ENCODE measurements at regions not wholly inside any gene's neighbourhood (a gene's known extent, or its start where the extent isn't known, plus 50 kb on each side); places are given as distances from the start of the nearest gene placed in this dataset.

- Histone ChIP-seq H3K9me3 (replicated peaks in 1 of 11) (no peaks in the 10 kb centered on the region), H3K27ac (no peak overlapping the region), H3K4me3 (no peak overlapping the region), H4K20me1 (no peaks in the 10 kb centered on the region), H3K4me2 (peak overlapping the region in 7 of 11 experiments; percentile 23 to 82 (median 53); a peak in 12 of 22 replicates), H3K9ac (no peak overlapping the region), H3K4me1 (peaks cover 0 to 57% (median 24%) of the 10 kb centered on the region in 10 experiments; a peak in 16 of 20 replicates), H3K27me3 (peaks cover 0 to 30% (median 0%) of the 10 kb centered on the region in 11 experiments; a peak in 7 of 22 replicates), H3K36me3 (no peaks in the 10 kb centered on the region)
- TF ChIP-seq Cebpa-rat (IDR thresholded peaks at IDR 0.05) = no peak
These were observed 674.3 kb downstream of the TMEM121 start for GRCh38 chr14:106200541-106201315.

- Histone ChIP-seq H4K20me1 (no peaks in the 10 kb centered on the region), H3K36me3 (no peaks in the 10 kb centered on the region), H3K9me3 (replicated peaks in 1 of 11) (no peaks in the 10 kb centered on the region), H3K4me1 (peaks cover 0 to 53% (median 24%) of the 10 kb centered on the region in 10 experiments; a peak in 16 of 20 replicates), H3K9ac (no peak overlapping the region), H3K4me2 (peak overlapping the region in 6 of 11 experiments; percentile 26 to 82 (median 58); a peak in 9 of 22 replicates), H3K27me3 (peaks cover 0 to 30% (median 0%) of the 10 kb centered on the region in 11 experiments; a peak in 7 of 22 replicates), H3K4me3 (no peak overlapping the region), H3K27ac (no peak overlapping the region)
- TF ChIP-seq Cebpa-rat (IDR thresholded peaks at IDR 0.05) = no peak
These were observed 675.0 kb downstream of the TMEM121 start for GRCh38 chr14:106201376-106201775.

GRCh38 chr14:106203438-106203837 is 677.1 kb downstream of the TMEM121 start:
- H3K4me2 ChIP-seq = peak overlapping the region; percentile 70 to 84 (median 78)
- H3K27ac ChIP-seq = peak overlapping the region in 8 of 11 experiments; percentile 63 to 77 (median 70); a peak in 15 of 22 replicates
- H3K9ac ChIP-seq = peak overlapping the region in 8 of 11 experiments; percentile 53 to 72 (median 64); a peak in 14 of 22 replicates
- TF ChIP-seq Cebpa-rat (IDR thresholded peaks at IDR 0.05) = no peak
- no peaks in the 10 kb centered on the region for H3K9me3 ChIP-seq (replicated peaks in 1 of 11)
- peaks cover 0 to 30% (median 0%) of the 10 kb centered on the region in 11 experiments; a peak in 7 of 22 replicates for H3K27me3 ChIP-seq
- no peaks in the 10 kb centered on the region for H4K20me1 ChIP-seq
- H3K4me1 ChIP-seq = peaks cover 0 to 57% (median 24%) of the 10 kb centered on the region in 10 experiments; a peak in 16 of 20 replicates
- peak overlapping the region in 9 of 10 experiments; percentile 40 to 63 (median 53); a peak in 16 of 20 replicates for H3K4me3 ChIP-seq
- no peaks in the 10 kb centered on the region for H3K36me3 ChIP-seq

GRCh38 chr14:106204063-106204462 is 677.7 kb downstream of the TMEM121 start:
- Histone ChIP-seq H3K4me3 (peak overlapping the region; percentile 35 to 63 (median 52)), H3K9ac (peak overlapping the region in 10 of 11 experiments; percentile 31 to 72 (median 60); a peak in 19 of 22 replicates), H3K27ac (peak overlapping the region in 9 of 11 experiments; percentile 14 to 77 (median 69); a peak in 17 of 22 replicates), H3K36me3 (no peaks in the 10 kb centered on the region), H3K9me3 (replicated peaks in 1 of 11) (no peaks in the 10 kb centered on the region), H3K4me2 (peak overlapping the region; percentile 70 to 84 (median 78)), H3K27me3 (peaks cover 0 to 30% (median 0%) of the 10 kb centered on the region in 11 experiments; a peak in 7 of 22 replicates), H4K20me1 (no peaks in the 10 kb centered on the region), H3K4me1 (peaks cover 0 to 59% (median 24%) of the 10 kb centered on the region in 10 experiments; a peak in 16 of 20 replicates)
- TF ChIP-seq Cebpa-rat (IDR thresholded peaks at IDR 0.05) = no peak

GRCh38 chr14:106207316-106207715 is 680.9 kb downstream of the TMEM121 start:
- Histone ChIP-seq H3K4me3 (no peak overlapping the region), H3K9ac (no peak overlapping the region), H4K20me1 (no peaks in the 10 kb centered on the region), H3K4me1 (peaks cover 0 to 56% (median 29%) of the 10 kb centered on the region in 10 experiments; a peak in 16 of 20 replicates), H3K4me2 (peak overlapping the region in 6 of 11 experiments; percentile 6 to 54 (median 25); a peak in 7 of 22 replicates), H3K9me3 (replicated peaks in 1 of 11) (no peaks in the 10 kb centered on the region), H3K27me3 (peaks cover 0 to 10% (median 0%) of the 10 kb centered on the region in 11 experiments; a peak in 1 of 22 replicates), H3K36me3 (no peaks in the 10 kb centered on the region), H3K27ac (no peak overlapping the region)
- TF ChIP-seq Cebpa-rat (IDR thresholded peaks at IDR 0.05) = no peak

GRCh38 chr14:106208794-106209193 is 682.4 kb downstream of the TMEM121 start:
- Histone ChIP-seq H3K4me2 (0 out of 22 replicates have a peak overlapping the region, but pooled peaks of 1 of the 11 experiments have one; percentile 16), H3K9ac (no peak overlapping the region), H3K4me1 (peaks cover 0 to 42% (median 19%) of the 10 kb centered on the region in 10 experiments; a peak in 15 of 20 replicates), H3K4me3 (no peak overlapping the region), H3K27ac (no peak overlapping the region), H3K36me3 (no peaks in the 10 kb centered on the region), H3K27me3 (peaks cover 0 to 10% (median 0%) of the 10 kb centered on the region in 11 experiments; a peak in 1 of 22 replicates), H4K20me1 (no peaks in the 10 kb centered on the region), H3K9me3 (replicated peaks in 1 of 11) (no peaks in the 10 kb centered on the region)
- TF ChIP-seq Cebpa-rat (IDR thresholded peaks at IDR 0.05) = no peak

- H3K9ac ChIP-seq = no peak overlapping the region
- H3K4me3 ChIP-seq = no peak overlapping the region
- TF ChIP-seq Cebpa-rat (IDR thresholded peaks at IDR 0.05) = no peak
- H3K4me1 ChIP-seq = peaks cover 0 to 36% (median 11%) of the 10 kb centered on the region in 10 experiments; a peak in 12 of 20 replicates
- H3K27me3 ChIP-seq = peaks cover 0 to 4% (median 0%) of the 10 kb centered on the region in 11 experiments; a peak in 1 of 22 replicates
- no peaks in the 10 kb centered on the region for H3K36me3 ChIP-seq
- H3K9me3 ChIP-seq (replicated peaks in 1 of 11) = no peaks in the 10 kb centered on the region
- H3K4me2 ChIP-seq = peak overlapping the region in 2 of 11 experiments; percentile 20 to 25; a peak in 3 of 22 replicates
- H3K27ac ChIP-seq = no peak overlapping the region
- no peaks in the 10 kb centered on the region for H4K20me1 ChIP-seq
These were observed 683.4 kb downstream of the TMEM121 start for GRCh38 chr14:106209755-106210154.

- Histone ChIP-seq H3K9me3 (replicated peaks in 1 of 11) (no peaks in the 10 kb centered on the region), H4K20me1 (no peaks in the 10 kb centered on the region), H3K4me3 (no peak overlapping the region), H3K4me2 (peak overlapping the region in 4 of 11 experiments; percentile 7 to 24 (median 14); a peak in 3 of 22 replicates), H3K9ac (no peak overlapping the region), H3K27me3 (no peaks in the 10 kb centered on the region), H3K27ac (no peak overlapping the region), H3K4me1 (peaks cover 0 to 33% (median 8%) of the 10 kb centered on the region in 10 experiments; a peak in 12 of 20 replicates), H3K36me3 (no peaks in the 10 kb centered on the region)
- no peak for TF ChIP-seq Cebpa-rat (IDR thresholded peaks at IDR 0.05)
These were observed 684.3 kb downstream of the TMEM121 start for GRCh38 chr14:106210650-106211049.

Data from BLaER1 treated with 17β-estradiol and CSF1 and Interleukin-3, amounts not matched to agents 10 nM and 100 nM (cell line).